ENCODE measurements at regions not wholly inside any gene's neighbourhood (a gene's known extent, or its start where the extent isn't known, plus 50 kb on each side); places are given as distances from the start of the nearest gene placed in this dataset.

GRCh38 chr17:13420878-13421277 lies 180.9 kb downstream of the HS3ST3A1 start:
- no peaks in the 10 kb centered on the region for H3K9me2 ChIP-seq (replicated peaks; ENCODE audit: low read depth, low read length)
- no peaks in the 10 kb centered on the region for H3K27me3 ChIP-seq (ENCODE audit: insufficient read depth, low read length, poor library complexity, severe bottlenecking)
- no peaks in the 10 kb centered on the region for H4K20me1 ChIP-seq (ENCODE audit: insufficient read depth, low read length, poor library complexity, severe bottlenecking)
- H3K9me3 ChIP-seq (ENCODE audit: insufficient read depth, low read depth, low read length) = no peaks in the 10 kb centered on the region; the same call in 1 of the 2 replicates
- H3K36me3 ChIP-seq (ENCODE audit: insufficient read depth, low read length) = no peaks in the 10 kb centered on the region
- H3K4me1 ChIP-seq (ENCODE audit: insufficient read depth, low read length, poor library complexity, severe bottlenecking) = no peaks in the 10 kb centered on the region
- H3F3A ChIP-seq (ENCODE audit: low read depth) = no peaks in the 10 kb centered on the region
- H3K4me2 ChIP-seq (ENCODE audit: low read depth, low read length, poor library complexity, severe bottlenecking) = no peak overlapping the region
- H2AFZ ChIP-seq (ENCODE audit: low read length) = no peak overlapping the region
- no peak for TF ChIP-seq EZH2phosphoT487 (IDR thresholded peaks at IDR 0.05; ENCODE audit: borderline replicate concordance)
- no peak overlapping the region for H3K4me3 ChIP-seq (ENCODE audit: low read length, poor library complexity, severe bottlenecking)
- H3K79me2 ChIP-seq (ENCODE audit: insufficient read depth, low read length) = no peaks in the 10 kb centered on the region
- no peak overlapping the region for H3K9ac ChIP-seq (ENCODE audit: low read depth, low read length, poor library complexity, severe bottlenecking)

GRCh38 chr17:13420418-13420826 lies 181.3 kb downstream of the HS3ST3A1 start:
- H3K4me1 ChIP-seq (ENCODE audit: insufficient read depth, low read length, poor library complexity, severe bottlenecking) = no peaks in the 10 kb centered on the region
- no peaks in the 10 kb centered on the region for H3K9me2 ChIP-seq (replicated peaks; ENCODE audit: low read depth, low read length)
- no peak for TF ChIP-seq EZH2phosphoT487 (IDR thresholded peaks at IDR 0.05; ENCODE audit: borderline replicate concordance)
- no peak for TF ChIP-seq CTCF (conservative IDR thresholded peaks at IDR 0.05; ENCODE audit: low read length)
- no peak overlapping the region for H3K4me3 ChIP-seq (ENCODE audit: low read length, poor library complexity, severe bottlenecking)
- H4K20me1 ChIP-seq (ENCODE audit: insufficient read depth, low read length, poor library complexity, severe bottlenecking) = no peaks in the 10 kb centered on the region
- H3K27me3 ChIP-seq (ENCODE audit: insufficient read depth, low read length, poor library complexity, severe bottlenecking) = no peaks in the 10 kb centered on the region
- H3K4me2 ChIP-seq (ENCODE audit: low read depth, low read length, poor library complexity, severe bottlenecking) = no peak overlapping the region
- no peaks in the 10 kb centered on the region for H3F3A ChIP-seq (ENCODE audit: low read depth)
- H3K79me2 ChIP-seq (ENCODE audit: insufficient read depth, low read length) = no peaks in the 10 kb centered on the region
- no peak overlapping the region for H3K9ac ChIP-seq (ENCODE audit: low read depth, low read length, poor library complexity, severe bottlenecking)
- no peaks in the 10 kb centered on the region; the same call in 1 of the 2 replicates for H3K9me3 ChIP-seq (ENCODE audit: insufficient read depth, low read depth, low read length)
- H2AFZ ChIP-seq (ENCODE audit: low read length) = no peak overlapping the region
- H3K36me3 ChIP-seq (ENCODE audit: insufficient read depth, low read length) = no peaks in the 10 kb centered on the region

GRCh38 chr17:13419676-13420075 lies 182.1 kb downstream of the HS3ST3A1 start:
- Histone ChIP-seq H2AFZ (ENCODE audit: low read length) (no peak overlapping the region), H3F3A (ENCODE audit: low read depth) (no peaks in the 10 kb centered on the region), H3K9ac (ENCODE audit: low read depth, low read length, poor library complexity, severe bottlenecking) (no peak overlapping the region), H3K4me3 (ENCODE audit: low read length, poor library complexity, severe bottlenecking) (no peak overlapping the region), H3K9me2 (replicated peaks; ENCODE audit: low read depth, low read length) (no peaks in the 10 kb centered on the region), H3K4me2 (ENCODE audit: low read depth, low read length, poor library complexity, severe bottlenecking) (no peak overlapping the region), H3K79me2 (ENCODE audit: insufficient read depth, low read length) (no peaks in the 10 kb centered on the region), H3K27me3 (ENCODE audit: insufficient read depth, low read length, poor library complexity, severe bottlenecking) (no peaks in the 10 kb centered on the region), H3K9me3 (ENCODE audit: insufficient read depth, low read depth, low read length) (no peaks in the 10 kb centered on the region; the same call in 1 of the 2 replicates), H3K36me3 (ENCODE audit: insufficient read depth, low read length) (no peaks in the 10 kb centered on the region), H4K20me1 (ENCODE audit: insufficient read depth, low read length, poor library complexity, severe bottlenecking) (no peaks in the 10 kb centered on the region), H3K4me1 (ENCODE audit: insufficient read depth, low read length, poor library complexity, severe bottlenecking) (no peaks in the 10 kb centered on the region)
- TF ChIP-seq CTCF (conservative IDR thresholded peaks at IDR 0.05; ENCODE audit: low read length) (no peak), EZH2phosphoT487 (IDR thresholded peaks at IDR 0.05; ENCODE audit: borderline replicate concordance) (no peak)

DNA sequence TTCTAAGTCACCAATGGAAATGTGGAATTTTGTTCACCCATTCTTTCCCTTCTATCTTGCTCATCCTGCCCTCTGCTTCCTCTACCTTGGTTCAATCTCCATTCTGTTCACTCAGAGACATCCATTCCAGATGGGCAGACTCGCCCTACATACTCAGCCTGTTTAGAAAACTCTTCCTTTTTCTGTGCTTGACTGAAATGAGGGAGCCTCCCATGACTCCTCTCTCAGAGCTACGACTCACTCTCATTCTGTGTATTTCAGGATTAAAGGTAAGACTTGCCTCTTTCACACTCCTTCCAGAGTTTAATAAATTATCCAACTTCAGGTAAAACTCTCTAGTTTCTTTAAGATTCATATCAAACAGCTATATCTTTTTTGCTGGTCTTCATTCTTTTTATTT lies 182.8 kb downstream of the HS3ST3A1 start:
- Histone ChIP-seq H3K4me2 (ENCODE audit: low read depth, low read length, poor library complexity, severe bottlenecking) (no peak overlapping the region), H3K4me1 (ENCODE audit: insufficient read depth, low read length, poor library complexity, severe bottlenecking) (no peaks in the 10 kb centered on the region), H3K9me2 (replicated peaks; ENCODE audit: low read depth, low read length) (no peaks in the 10 kb centered on the region), H3K9ac (ENCODE audit: low read depth, low read length, poor library complexity, severe bottlenecking) (no peak overlapping the region), H4K20me1 (ENCODE audit: insufficient read depth, low read length, poor library complexity, severe bottlenecking) (no peaks in the 10 kb centered on the region), H3K9me3 (ENCODE audit: insufficient read depth, low read depth, low read length) (no peaks in the 10 kb centered on the region; the same call in 1 of the 2 replicates), H3K4me3 (ENCODE audit: low read length, poor library complexity, severe bottlenecking) (no peak overlapping the region), H3F3A (ENCODE audit: low read depth) (no peaks in the 10 kb centered on the region), H3K27me3 (ENCODE audit: insufficient read depth, low read length, poor library complexity, severe bottlenecking) (no peaks in the 10 kb centered on the region), H2AFZ (ENCODE audit: low read length) (no peak overlapping the region), H3K36me3 (ENCODE audit: insufficient read depth, low read length) (no peaks in the 10 kb centered on the region), H3K79me2 (ENCODE audit: insufficient read depth, low read length) (no peaks in the 10 kb centered on the region)
- TF ChIP-seq EZH2phosphoT487 (IDR thresholded peaks at IDR 0.05; ENCODE audit: borderline replicate concordance) (no peak), CTCF (conservative IDR thresholded peaks at IDR 0.05; ENCODE audit: low read length) (no peak)
